ENCODE measurements at regions not wholly inside any gene's neighbourhood (a gene's known extent, or its start where the extent isn't known, plus 50 kb on each side); places are given as distances from the start of the nearest gene placed in this dataset.
A peak's percentile ranks its signal among the peaks of the same experiment; 100 is the strongest.

DNA sequence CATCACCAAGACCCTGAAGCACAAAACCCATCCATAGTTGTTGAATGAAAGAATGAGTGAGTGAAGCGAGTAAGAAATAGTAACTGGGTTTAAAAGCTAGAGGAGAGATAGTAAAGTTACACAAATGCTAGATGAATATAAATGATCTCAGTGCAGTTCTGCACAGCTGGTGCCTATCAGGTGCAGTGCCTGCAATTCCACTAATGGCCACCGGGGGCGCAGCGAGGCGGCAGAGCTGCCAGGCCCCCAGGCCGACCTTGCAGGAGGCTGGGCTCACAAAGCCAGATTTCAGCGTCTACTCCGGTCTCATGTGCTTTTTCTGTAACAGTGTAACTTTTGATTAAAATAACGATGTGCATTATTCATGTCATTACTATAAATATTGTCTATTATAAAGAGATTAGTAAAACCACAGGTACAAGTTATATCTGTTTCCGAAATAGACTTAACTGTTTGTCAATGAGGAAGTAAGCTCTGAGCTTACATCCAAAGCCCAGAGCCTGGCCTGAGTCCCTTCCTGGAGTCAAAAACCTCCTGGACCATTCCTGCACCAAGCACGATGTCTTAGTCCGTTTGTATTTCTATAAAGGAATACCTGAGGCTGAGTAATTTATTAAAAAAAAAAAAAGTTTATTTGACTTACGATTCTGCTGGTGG lies 477.6 kb downstream of the NPHP4 start:
- DNase-seq, result peak; percentile 22 to 63 (median 42)

DNA sequence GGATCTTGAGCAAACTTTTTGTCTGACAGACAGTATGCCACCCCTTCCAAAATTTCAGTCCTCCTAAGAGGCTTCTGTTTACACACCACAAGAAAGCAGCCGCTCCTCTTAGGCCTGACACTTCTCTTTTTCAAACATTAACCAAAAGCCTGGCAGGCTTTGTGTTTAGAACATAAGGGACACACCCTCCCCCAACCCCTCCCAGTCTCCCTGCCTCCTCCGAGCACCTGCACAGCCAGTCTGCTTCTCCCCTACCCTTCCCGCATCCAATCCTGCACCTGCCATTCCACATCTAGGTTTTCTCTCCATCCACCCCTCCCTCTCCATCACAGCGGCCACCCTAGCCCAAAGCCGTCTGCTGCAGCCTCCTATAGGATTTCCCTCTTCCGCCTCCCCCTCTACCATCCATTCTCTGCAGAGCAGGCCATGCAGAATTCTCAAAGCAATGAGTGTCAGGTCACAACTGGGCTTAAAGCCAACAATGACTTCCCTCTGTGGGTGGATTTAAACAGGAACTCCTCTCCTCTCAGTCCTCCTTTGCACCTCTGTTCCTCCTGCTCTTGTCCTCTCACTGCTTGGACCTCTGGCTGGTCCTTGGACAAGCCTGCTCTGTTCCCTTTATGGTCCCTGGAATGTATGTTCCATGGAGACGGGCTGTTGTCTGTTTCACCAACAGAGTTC lies 478.2 kb downstream of the NPHP4 start:
- DNase-seq, result no peak

DNA sequence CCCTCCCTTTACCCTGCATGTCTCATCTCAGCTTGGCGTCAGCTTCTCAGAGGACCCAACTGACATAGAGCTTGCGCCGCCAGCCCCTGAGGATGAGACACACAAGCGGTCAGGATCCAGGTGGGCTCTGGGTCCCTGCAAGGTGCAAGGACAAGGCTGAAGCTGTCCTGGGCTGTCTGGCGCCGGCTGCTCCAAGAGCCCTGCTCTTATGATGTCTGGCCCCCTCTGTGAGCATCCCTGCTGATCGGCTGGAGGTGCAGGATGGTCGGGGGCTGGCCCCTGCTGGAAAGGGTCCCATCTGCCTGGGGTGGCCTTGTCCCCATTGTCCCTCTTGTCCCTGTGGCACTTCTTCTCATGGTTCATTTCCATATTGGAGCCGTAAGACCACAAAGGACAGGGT lies 479.0 kb downstream of the NPHP4 start:
- no peak for DNase-seq

- no peak for DNase-seq
Observed at GRCh38 chr1:5511381-5512097, 480.7 kb downstream of the NPHP4 start.

DNA sequence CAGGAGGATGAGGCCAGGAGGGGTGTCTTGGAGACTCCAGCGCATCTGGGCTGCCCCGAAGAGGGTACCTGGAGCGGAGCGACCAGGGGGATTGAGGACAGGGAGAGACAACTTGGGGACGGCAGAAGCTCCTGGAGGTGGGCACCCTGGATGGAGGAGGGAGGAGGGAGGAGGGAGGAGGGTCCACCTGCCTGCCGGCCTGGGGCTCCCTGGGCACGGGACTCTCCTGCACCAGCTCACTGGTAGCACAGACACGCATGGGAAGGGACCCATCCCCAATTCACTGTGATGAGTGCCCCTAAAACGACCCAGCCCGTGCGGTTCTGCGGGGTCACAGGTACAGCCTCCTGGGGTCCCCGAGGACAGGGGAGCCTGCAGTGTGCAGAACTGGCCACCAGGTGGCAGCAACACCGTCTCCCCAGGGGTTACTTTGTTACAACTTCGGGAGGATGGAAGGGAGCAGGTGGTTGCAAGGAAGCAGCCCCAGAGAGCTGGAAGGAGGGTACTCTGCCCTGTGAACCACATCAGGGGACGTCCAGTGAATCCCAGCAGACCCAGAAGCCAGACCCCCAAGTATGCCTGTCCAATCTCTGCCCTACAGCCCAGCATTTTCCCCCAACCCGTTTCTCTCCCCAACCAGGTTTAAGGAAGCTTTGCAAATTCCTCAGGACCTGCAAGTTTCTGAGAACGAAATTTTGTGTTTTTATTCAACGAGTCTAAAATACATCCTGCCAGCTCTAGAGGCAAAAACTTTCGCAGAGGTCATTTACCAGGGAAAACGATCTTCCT lies 482.4 kb downstream of the NPHP4 start:
- peak; percentile 30 to 66 (median 46) for DNase-seq

- no peak for DNase-seq
Observed at GRCh38 chr1:5508669-5509330, 483.4 kb downstream of the NPHP4 start.

DNA sequence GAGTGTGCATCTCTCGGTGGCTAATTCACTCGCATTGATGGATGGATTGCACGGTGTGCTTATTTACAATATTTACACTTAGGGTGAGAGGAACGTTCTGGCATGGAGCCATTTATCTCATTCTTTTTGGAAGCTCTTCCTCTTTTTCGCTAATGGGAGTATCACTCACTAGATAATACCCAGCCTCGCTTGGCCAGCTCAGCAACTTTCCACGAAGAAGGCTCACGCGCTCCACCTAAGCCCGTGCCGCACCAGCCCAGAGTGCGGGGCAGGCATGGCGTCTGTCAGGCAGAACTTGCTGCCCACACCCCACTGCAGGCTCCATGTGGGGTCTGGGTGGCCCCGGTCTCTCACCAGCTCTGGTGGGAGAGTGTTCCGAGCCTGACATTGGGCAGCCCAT lies 484.9 kb downstream of the NPHP4 start:
- no peak for DNase-seq

DNA sequence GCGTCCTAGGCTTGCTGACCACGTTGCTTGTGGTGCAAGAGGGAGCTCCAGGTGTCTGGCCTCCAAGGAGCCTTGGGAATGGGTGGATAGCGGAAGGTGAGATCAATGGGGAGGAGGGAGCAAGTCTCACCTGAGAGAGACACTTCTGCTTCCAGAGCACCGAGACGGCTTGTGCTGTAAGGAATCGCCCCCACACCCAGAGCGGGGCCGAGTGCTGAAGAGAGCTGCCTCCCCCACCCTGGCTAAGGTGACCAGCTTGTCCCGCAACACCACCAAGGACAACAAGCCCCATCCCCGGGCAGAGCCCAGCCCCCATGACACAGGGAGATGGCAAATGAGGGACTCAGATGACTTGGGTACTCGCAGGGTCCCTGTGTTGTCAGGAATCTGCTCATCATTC lies 485.6 kb downstream of the NPHP4 start:
- DNase-seq, result no peak

DNA sequence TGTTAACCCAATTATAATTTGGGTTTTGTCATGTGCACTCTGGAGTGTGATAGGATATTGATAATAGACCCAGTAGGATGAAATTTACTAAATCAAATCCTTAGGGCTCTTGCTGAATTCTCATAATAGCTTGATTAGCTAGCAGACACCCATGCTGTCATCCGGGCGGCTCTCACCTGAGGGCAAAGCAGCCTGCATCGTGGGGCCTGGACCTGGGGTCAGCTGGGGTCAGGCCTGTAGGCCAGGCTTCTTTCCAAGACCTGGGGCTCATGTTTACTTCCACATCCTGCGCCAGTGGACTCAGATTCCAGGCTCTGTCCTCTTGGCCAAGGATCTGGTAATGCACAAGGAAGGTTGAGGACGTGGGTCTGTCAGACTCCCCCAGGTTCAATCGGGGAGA lies 486.3 kb downstream of the NPHP4 start:
- no peak for DNase-seq

- no peak for DNase-seq
Observed at GRCh38 chr1:5504364-5504740, 487.9 kb downstream of the NPHP4 start.

DNA sequence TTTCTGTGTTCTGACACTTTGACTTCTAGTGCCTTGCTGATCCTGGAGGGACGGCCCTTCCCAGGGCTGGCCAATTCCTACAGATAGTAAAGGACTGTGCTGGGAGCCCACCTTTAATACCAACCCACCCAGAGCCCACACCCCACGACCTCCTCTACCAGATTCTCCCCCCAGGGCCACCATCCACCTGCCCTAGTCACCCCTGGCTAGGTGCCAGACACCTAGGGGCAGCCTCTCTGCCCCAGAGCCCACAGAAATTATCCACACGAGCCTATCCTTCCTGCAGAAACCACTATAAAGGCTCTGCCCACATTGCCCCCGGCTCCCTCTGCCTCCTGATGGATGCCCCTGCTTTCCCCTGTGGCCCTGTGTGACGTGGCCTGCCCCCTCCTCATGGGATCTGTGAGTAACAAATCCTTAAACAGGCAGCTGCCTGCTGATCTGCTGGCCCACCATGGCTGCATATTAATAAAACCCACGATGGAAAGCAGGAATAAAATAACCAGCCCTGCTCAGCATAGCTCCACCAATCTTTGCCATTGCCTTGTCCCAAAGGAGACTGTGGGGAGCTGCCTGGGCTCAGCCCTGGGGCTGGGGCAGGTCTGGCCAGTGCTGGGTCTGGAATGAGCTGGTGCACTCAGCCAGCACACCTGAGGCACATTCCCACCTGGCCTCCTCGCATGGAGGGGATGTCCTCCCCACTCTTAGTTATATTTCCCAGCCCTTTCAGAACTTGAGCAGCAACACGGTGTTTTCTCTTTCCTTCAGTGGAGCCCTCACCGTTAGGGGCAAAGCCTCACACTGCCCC lies 488.5 kb downstream of the NPHP4 start:
- no peak for DNase-seq

DNA sequence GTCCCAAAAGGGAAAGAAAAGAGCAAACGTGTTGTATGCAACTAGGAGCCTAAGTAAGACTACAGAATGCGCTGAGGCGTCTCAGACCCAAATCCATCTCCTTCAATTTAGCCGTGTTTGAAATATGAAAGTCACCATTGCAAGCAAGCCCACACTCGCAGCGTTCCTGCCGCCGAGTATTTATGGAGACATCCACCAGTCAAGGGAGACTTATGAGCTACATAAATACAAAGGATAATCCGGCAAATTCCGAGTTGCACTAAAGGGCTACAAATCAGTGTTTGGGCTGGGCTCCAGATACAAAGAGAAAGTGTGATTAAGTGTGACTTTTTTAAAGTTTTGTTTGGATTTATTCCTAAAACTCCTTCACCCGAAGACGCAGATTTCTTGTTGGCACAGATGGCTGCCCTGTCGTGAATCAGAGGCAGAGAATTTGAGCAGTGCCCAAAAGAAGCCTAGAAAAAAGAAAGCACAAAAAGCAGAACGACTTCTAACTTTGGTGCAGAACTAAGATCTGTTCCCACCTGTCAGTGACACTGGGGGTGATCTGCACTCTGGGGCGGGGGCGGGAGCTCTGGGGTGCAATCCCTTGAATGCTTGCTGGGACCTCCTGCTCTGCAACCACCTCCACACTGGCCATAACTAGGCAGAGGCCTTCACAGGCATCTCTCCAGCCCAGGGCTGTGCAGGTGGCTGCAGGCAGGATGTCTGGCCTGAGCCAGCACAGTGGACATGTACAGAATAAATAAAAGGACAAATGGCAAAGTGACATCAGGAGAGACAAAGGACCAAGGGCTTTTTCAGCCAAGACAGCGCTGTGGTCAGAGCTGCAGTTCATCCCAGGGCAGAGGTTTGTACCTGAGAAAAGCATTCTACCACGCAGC lies 489.7 kb downstream of the NPHP4 start:
- DNase-seq, result no peak

GRCh38 chr1:5501206-5501930 lies 490.9 kb downstream of the NPHP4 start:
- DNase-seq, result no peak

- DNase-seq, result no peak
Observed at GRCh38 chr1:5500541-5500940, 491.7 kb downstream of the NPHP4 start.

- no peak for DNase-seq
Observed at GRCh38 chr1:5497503-5497902, 494.7 kb downstream of the NPHP4 start.

DNA sequence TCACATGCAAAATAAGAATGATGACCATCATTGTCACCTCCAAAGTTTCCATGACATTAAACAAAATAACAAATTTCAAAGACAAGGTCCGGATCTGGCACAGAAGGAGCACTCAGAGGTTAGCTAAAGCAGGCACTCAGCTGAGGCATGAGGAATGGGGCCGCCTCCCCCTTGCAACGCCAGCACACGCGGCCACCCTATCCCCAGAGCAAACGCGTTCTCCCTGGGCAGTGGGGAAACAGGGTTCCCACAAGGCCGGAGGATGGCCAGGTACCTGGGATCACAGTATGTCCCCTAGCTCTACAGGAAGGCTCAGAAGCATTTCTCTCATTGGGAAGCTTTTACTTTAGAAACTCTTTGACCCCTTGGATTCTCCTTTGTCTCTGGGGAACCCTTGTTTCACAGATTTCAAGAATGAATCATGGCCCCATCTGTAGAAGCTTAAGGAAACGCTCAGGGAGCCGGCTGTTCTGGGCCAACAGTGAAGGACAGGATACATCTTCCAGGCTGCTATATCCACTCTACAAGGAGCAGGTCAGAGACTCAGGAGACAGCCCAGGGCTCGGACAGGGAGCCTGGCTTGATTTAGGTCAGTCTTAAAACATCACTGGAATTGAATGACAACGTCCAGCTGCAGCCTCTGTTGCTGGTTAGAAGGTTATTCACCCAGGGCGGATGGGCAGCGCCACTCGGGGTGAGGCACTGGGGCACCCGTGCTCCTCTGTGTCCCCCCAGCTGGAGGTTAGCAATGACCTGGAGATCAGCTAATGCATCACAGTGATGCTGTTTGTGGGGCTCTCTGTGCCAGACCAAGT lies 496.4 kb downstream of the NPHP4 start:
- DNase-seq, result no peak

- DNase-seq, result no peak
Observed at GRCh38 chr1:5494518-5494917, 497.7 kb downstream of the NPHP4 start.

DNA sequence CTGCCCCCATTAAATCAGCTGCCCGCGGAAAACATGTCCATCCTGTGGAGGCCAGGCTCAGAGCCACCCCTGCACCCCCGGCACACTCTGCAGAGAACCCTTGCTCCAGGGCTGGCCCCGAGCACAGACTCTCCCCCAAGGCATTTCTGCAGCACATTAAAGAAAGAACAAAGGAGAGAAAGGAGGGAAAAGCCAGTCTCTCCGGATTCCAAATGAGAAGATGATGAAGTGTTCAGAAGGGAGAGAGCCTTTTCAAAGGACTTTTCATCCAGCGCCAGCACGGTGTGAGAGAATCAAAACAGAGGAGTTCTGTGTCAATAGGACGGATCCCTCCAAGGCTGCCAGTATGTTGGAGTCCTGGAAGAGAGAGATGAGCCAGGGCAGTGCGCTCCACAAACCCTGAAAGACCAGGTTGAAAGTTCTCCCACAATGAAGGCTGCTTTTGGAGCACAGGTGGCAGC lies 498.3 kb downstream of the NPHP4 start:
- no peak for DNase-seq

- no peak for DNase-seq
Observed at GRCh38 chr1:5493275-5493674, 498.9 kb downstream of the NPHP4 start.

Measured in T-helper 1 cell (primary cell).